ENCODE measurements at regions not wholly inside any gene's neighbourhood (a gene's known extent, or its start where the extent isn't known, plus 50 kb on each side); places are given as distances from the start of the nearest gene placed in this dataset.

DNA sequence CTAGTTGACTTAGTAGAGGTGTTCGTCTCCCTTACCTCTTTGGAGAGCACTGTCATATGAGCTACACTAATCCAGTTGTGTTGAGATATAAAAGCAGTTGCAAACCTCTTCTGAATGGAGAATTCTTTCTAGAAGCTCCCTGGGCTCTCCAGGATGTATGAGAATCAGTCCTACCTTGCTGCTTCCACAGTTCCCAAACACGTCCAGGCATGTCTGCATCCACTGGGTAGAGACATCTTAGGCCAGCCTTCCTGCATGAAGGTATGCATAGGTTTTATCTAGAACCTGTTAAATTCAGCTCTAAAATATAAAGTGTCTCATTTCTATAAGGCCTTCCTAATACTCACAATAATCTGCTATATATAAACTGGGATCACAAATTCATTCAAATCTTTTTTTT lies 297.7 kb downstream of the CDC5L start:
- DNase-seq (ENCODE audit: low read depth in 6 of 9, low spot score in 9 of 9), result no peak
- no peaks in the 10 kb centered on the region for H3K27me3 ChIP-seq (ENCODE audit: control insufficient read depth in 2 of 2, insufficient read depth in 1 of 2, low read length in 1 of 2)
- H3K36me3 ChIP-seq (ENCODE audit: control insufficient read depth in 2 of 2, insufficient read depth in 2 of 2, low read length in 1 of 2), result no peaks in the 10 kb centered on the region
- H3K4me1 ChIP-seq (ENCODE audit: control insufficient read depth in 2 of 2, insufficient read depth in 2 of 2, low read length in 2 of 2), result peaks cover 0 to under 1% of the 10 kb centered on the region in 2 donors
- H3K4me3 ChIP-seq (ENCODE audit: low read length in 2 of 2), result no peak overlapping the region
- WGBS, result 94% methylated on average over 2 of the region's 2 CpGs
- no peak overlapping the region for H3K27ac ChIP-seq (ENCODE audit: low read depth in 1 of 2, low read length in 1 of 2)
- H3K9me3 ChIP-seq (ENCODE audit: control insufficient read depth in 2 of 2, insufficient read depth in 1 of 2, low read length in 1 of 2), result no peaks in the 10 kb centered on the region

DNA sequence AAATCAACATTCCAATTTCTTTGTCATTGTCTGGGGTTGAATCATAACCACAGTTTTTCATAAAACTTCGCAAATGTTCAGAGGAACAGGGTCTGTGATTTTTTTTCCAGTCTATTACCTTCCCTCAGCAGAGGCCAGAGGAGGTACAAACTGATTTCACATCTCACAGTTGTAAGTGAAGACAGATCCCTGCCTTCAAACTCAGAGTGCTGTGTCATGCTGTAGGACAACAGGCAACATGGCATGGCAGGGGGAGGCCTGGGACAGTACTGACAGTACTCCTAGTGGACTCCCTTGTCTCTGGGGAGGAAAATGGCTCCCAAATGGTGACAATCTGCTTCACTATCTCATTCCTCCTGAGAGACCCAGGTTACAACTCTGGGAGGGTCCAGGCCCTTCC lies 308.6 kb downstream of the CDC5L start:
- WGBS, result 96% methylated on average over 1 of the region's 1 CpG
- Histone ChIP-seq H3K27ac (ENCODE audit: low read depth in 1 of 2, low read length in 1 of 2) (no peak overlapping the region), H3K27me3 (ENCODE audit: control insufficient read depth in 2 of 2, insufficient read depth in 1 of 2, low read length in 1 of 2) (no peaks in the 10 kb centered on the region), H3K4me1 (ENCODE audit: control insufficient read depth in 2 of 2, insufficient read depth in 2 of 2, low read length in 2 of 2) (no peaks in the 10 kb centered on the region), H3K4me3 (ENCODE audit: low read length in 2 of 2) (no peak overlapping the region), H3K36me3 (ENCODE audit: control insufficient read depth in 2 of 2, insufficient read depth in 2 of 2, low read length in 1 of 2) (no peaks in the 10 kb centered on the region), H3K9me3 (ENCODE audit: control insufficient read depth in 2 of 2, insufficient read depth in 1 of 2, low read length in 1 of 2) (no peaks in the 10 kb centered on the region)
- no peak for DNase-seq (ENCODE audit: low read depth in 6 of 9, low spot score in 9 of 9)

DNA sequence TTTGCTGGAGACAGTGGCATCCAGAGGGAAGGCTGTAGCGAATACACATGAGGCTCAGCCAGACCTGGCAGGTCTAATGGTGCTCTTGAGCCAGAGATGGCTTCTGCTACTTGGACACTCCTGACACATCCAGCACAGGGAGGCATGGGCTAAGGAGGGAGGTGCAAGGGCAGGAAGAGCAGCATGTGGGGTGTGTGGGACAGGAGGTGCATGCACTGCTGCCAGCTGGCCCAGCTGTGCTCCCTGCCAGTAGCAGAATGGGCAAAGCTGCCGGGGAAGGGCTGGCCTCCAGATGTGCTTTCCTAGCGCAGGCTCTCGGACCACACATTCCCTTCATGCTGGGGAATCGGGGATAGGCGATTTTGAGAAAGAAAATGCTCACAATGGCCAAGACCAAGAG lies 309.2 kb downstream of the CDC5L start:
- H3K27me3 ChIP-seq (ENCODE audit: control insufficient read depth in 2 of 2, insufficient read depth in 1 of 2, low read length in 1 of 2), result no peaks in the 10 kb centered on the region
- no peaks in the 10 kb centered on the region for H3K9me3 ChIP-seq (ENCODE audit: control insufficient read depth in 2 of 2, insufficient read depth in 1 of 2, low read length in 1 of 2)
- no peak overlapping the region for H3K4me3 ChIP-seq (ENCODE audit: low read length in 2 of 2)
- no peaks in the 10 kb centered on the region for H3K36me3 ChIP-seq (ENCODE audit: control insufficient read depth in 2 of 2, insufficient read depth in 2 of 2, low read length in 1 of 2)
- 97% methylated on average over 6 of the region's 6 CpGs for WGBS
- DNase-seq (ENCODE audit: low read depth in 6 of 9, low spot score in 9 of 9), result no peak
- no peak overlapping the region for H3K27ac ChIP-seq (ENCODE audit: low read depth in 1 of 2, low read length in 1 of 2)
- no peaks in the 10 kb centered on the region for H3K4me1 ChIP-seq (ENCODE audit: control insufficient read depth in 2 of 2, insufficient read depth in 2 of 2, low read length in 2 of 2)

DNA sequence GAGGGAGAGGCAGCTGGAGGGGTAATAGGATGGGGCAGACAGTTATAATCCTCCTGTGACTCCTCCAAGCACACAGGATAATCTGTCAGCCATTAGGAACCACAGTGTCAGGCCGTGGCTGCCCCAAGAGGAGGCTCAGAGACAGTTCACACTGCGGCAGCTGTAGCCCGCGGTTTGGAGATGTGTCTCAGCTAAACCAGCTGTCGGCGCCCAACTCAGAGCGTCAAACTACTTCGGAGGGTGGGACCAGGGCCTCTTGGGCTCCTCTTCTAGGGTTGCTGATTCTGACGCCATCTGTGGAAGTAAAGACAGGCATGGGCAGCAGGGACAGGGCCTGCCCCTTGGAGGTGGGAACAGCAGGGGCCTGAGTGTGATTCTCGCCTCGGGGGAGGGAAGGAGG lies 309.8 kb downstream of the CDC5L start:
- Histone ChIP-seq H3K36me3 (ENCODE audit: control insufficient read depth in 2 of 2, insufficient read depth in 2 of 2, low read length in 1 of 2) (no peaks in the 10 kb centered on the region), H3K27me3 (ENCODE audit: control insufficient read depth in 2 of 2, insufficient read depth in 1 of 2, low read length in 1 of 2) (no peaks in the 10 kb centered on the region), H3K4me3 (ENCODE audit: low read length in 2 of 2) (no peak overlapping the region), H3K27ac (ENCODE audit: low read depth in 1 of 2, low read length in 1 of 2) (no peak overlapping the region), H3K9me3 (ENCODE audit: control insufficient read depth in 2 of 2, insufficient read depth in 1 of 2, low read length in 1 of 2) (no peaks in the 10 kb centered on the region), H3K4me1 (ENCODE audit: control insufficient read depth in 2 of 2, insufficient read depth in 2 of 2, low read length in 2 of 2) (no peaks in the 10 kb centered on the region)
- 93% methylated on average over 11 of the region's 11 CpGs for whole genome bisulfite sequencing
- DNase-seq (ENCODE audit: low read depth in 6 of 9, low spot score in 9 of 9), result peak in 1 of 9 donors; percentile 16

DNA sequence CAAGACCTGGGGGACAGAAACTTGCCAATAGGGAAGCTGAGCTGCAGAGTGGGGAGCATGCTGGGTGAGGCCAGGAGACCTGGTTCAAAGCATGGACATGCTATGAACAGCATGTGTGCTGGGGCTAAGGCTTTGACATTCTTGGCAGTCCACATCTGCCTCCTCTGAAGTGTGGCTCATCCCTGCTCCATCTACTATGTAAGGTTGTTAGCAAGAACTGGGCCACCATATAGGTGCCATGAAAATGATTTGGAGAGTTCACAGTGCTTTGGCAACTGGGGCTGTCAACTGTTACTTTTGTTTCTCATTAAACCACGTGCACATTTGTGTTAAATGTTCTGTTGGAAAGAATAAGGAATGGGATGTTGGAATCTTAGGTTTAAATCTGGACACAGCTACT lies 311.1 kb downstream of the CDC5L start:
- no peaks in the 10 kb centered on the region for H3K9me3 ChIP-seq (ENCODE audit: control insufficient read depth in 2 of 2, insufficient read depth in 1 of 2, low read length in 1 of 2)
- DNase-seq (ENCODE audit: low read depth in 6 of 9, low spot score in 9 of 9), result no peak
- WGBS, result 89% methylated on average over 1 of the region's 1 CpG
- no peaks in the 10 kb centered on the region for H3K36me3 ChIP-seq (ENCODE audit: control insufficient read depth in 2 of 2, insufficient read depth in 2 of 2, low read length in 1 of 2)
- no peak overlapping the region for H3K27ac ChIP-seq (ENCODE audit: low read depth in 1 of 2, low read length in 1 of 2)
- H3K27me3 ChIP-seq (ENCODE audit: control insufficient read depth in 2 of 2, insufficient read depth in 1 of 2, low read length in 1 of 2), result no peaks in the 10 kb centered on the region
- H3K4me3 ChIP-seq (ENCODE audit: low read length in 2 of 2), result no peak overlapping the region
- no peaks in the 10 kb centered on the region for H3K4me1 ChIP-seq (ENCODE audit: control insufficient read depth in 2 of 2, insufficient read depth in 2 of 2, low read length in 2 of 2)

DNA sequence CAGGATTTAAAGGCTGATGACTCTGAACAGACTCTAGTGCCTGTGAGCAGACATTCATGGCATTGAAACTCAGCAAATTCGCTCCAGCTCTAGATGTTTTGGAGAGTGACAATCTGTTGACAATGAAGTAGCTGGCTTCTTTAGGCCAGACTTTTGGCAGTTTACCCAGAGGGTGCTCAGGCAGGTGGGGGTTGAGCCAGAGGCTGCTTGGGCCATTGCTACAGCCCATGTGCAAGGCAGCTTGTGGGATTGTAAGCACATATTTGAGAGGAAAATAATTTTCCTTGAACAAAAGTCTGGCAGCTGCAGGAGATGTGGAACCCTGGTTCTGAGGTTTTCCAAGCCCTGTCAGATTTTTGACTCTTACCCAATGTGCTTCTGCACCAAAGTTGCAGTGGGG lies 311.6 kb downstream of the CDC5L start:
- no peaks in the 10 kb centered on the region for H3K27me3 ChIP-seq (ENCODE audit: control insufficient read depth in 2 of 2, insufficient read depth in 1 of 2, low read length in 1 of 2)
- H3K4me1 ChIP-seq (ENCODE audit: control insufficient read depth in 2 of 2, insufficient read depth in 2 of 2, low read length in 2 of 2), result no peaks in the 10 kb centered on the region
- no peaks in the 10 kb centered on the region for H3K36me3 ChIP-seq (ENCODE audit: control insufficient read depth in 2 of 2, insufficient read depth in 2 of 2, low read length in 1 of 2)
- DNase-seq (ENCODE audit: low read depth in 6 of 9, low spot score in 9 of 9), result no peak
- WGBS, result 94% methylated on average over 1 of the region's 1 CpG
- no peak overlapping the region for H3K4me3 ChIP-seq (ENCODE audit: low read length in 2 of 2)
- no peak overlapping the region for H3K27ac ChIP-seq (ENCODE audit: low read depth in 1 of 2, low read length in 1 of 2)
- H3K9me3 ChIP-seq (ENCODE audit: control insufficient read depth in 2 of 2, insufficient read depth in 1 of 2, low read length in 1 of 2), result no peaks in the 10 kb centered on the region

DNA sequence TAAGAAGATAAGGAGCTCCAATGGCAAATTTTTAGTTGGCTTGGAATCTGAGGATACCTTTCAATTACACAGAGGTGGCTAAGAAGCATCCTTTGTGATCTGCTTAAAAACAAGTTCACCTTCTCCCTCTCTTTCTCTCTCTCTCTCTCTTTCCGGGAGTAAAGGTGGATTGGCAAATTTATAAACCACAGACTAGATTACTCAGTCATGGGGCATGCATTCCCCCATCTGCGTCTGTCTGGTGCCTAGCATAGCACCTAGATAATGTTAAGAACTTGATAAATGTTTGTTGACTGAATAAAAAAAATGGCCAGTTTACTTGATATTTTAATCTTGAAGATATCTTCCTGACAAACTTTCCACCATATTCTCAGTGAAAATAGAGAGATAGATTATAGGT lies 312.3 kb downstream of the CDC5L start:
- Histone ChIP-seq H3K9me3 (ENCODE audit: control insufficient read depth in 2 of 2, insufficient read depth in 1 of 2, low read length in 1 of 2) (no peaks in the 10 kb centered on the region), H3K4me1 (ENCODE audit: control insufficient read depth in 2 of 2, insufficient read depth in 2 of 2, low read length in 2 of 2) (no peaks in the 10 kb centered on the region), H3K27me3 (ENCODE audit: control insufficient read depth in 2 of 2, insufficient read depth in 1 of 2, low read length in 1 of 2) (no peaks in the 10 kb centered on the region), H3K4me3 (ENCODE audit: low read length in 2 of 2) (no peak overlapping the region), H3K27ac (ENCODE audit: low read depth in 1 of 2, low read length in 1 of 2) (no peak overlapping the region), H3K36me3 (ENCODE audit: control insufficient read depth in 2 of 2, insufficient read depth in 2 of 2, low read length in 1 of 2) (no peaks in the 10 kb centered on the region)
- WGBS, result 80% methylated on average over 2 of the region's 2 CpGs
- no peak for DNase-seq (ENCODE audit: low read depth in 6 of 9, low spot score in 9 of 9)

DNA sequence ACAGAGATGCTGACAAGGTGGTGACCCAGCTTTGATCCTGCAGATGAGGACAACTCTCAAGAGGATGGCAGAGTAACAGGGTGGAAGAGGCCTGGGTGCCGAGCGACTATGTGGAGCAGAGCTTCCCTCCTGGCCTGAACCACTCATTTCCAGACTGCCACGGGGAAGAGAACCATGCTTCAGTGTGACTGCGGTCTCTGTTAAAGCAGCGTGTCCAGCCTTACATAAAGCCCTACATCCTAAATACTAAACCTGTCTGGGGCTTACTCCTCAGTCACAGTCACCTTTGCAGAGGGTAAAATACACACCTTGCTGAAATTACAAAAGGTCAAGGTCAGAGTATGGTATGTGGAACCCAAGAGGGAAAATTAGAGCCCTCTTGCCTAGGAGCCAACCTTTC lies 312.9 kb downstream of the CDC5L start:
- DNase-seq (ENCODE audit: low read depth in 6 of 9, low spot score in 9 of 9), result no peak
- H3K4me1 ChIP-seq (ENCODE audit: control insufficient read depth in 2 of 2, insufficient read depth in 2 of 2, low read length in 2 of 2), result no peaks in the 10 kb centered on the region
- H3K27ac ChIP-seq (ENCODE audit: low read depth in 1 of 2, low read length in 1 of 2), result no peak overlapping the region
- no peaks in the 10 kb centered on the region for H3K36me3 ChIP-seq (ENCODE audit: control insufficient read depth in 2 of 2, insufficient read depth in 2 of 2, low read length in 1 of 2)
- 98% methylated on average over 5 of the region's 5 CpGs for WGBS
- no peaks in the 10 kb centered on the region for H3K9me3 ChIP-seq (ENCODE audit: control insufficient read depth in 2 of 2, insufficient read depth in 1 of 2, low read length in 1 of 2)
- H3K27me3 ChIP-seq (ENCODE audit: control insufficient read depth in 2 of 2, insufficient read depth in 1 of 2, low read length in 1 of 2), result no peaks in the 10 kb centered on the region
- no peak overlapping the region for H3K4me3 ChIP-seq (ENCODE audit: low read length in 2 of 2)

DNA sequence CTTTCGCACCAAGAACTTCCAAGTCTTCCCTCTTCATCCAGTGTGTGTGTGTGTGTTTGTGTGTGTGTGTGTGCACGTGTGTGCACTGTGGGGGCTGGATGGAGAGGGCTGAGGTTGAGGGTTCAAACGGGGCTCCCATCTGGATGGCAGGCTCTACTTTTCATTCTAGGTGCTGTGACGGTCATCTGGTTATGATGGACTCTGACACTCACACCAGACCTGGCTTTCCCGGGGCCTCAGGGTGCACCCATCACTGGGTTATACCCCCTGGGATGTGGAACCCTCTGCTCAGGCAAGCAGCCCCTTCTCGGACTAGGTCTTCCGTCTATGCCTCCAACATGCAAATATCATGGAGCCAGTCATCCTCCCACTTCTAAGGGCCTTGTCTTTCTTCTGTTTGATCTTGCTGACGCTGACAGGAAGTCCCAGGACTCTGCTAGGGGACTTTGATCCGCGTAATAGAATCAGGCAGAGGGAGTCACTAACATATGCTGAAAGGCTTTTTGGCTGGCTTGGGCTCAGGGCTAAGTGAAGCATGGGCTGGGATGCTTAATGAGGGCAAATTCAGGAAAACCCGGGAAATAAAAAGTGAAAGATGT lies 313.6 kb downstream of the CDC5L start:
- H3K4me3 ChIP-seq (ENCODE audit: low read length in 2 of 2), result no peak overlapping the region
- H3K27me3 ChIP-seq (ENCODE audit: control insufficient read depth in 2 of 2, insufficient read depth in 1 of 2, low read length in 1 of 2), result no peaks in the 10 kb centered on the region
- WGBS, result 82% methylated on average over 11 of the region's 11 CpGs
- H3K27ac ChIP-seq (ENCODE audit: low read depth in 1 of 2, low read length in 1 of 2), result no peak overlapping the region
- no peaks in the 10 kb centered on the region for H3K9me3 ChIP-seq (ENCODE audit: control insufficient read depth in 2 of 2, insufficient read depth in 1 of 2, low read length in 1 of 2)
- peak in 2 of 9 donors; percentile 10 to 31 for DNase-seq (ENCODE audit: low read depth in 6 of 9, low spot score in 9 of 9)
- H3K4me1 ChIP-seq (ENCODE audit: control insufficient read depth in 2 of 2, insufficient read depth in 2 of 2, low read length in 2 of 2), result no peaks in the 10 kb centered on the region
- H3K36me3 ChIP-seq (ENCODE audit: control insufficient read depth in 2 of 2, insufficient read depth in 2 of 2, low read length in 1 of 2), result no peaks in the 10 kb centered on the region

DNA sequence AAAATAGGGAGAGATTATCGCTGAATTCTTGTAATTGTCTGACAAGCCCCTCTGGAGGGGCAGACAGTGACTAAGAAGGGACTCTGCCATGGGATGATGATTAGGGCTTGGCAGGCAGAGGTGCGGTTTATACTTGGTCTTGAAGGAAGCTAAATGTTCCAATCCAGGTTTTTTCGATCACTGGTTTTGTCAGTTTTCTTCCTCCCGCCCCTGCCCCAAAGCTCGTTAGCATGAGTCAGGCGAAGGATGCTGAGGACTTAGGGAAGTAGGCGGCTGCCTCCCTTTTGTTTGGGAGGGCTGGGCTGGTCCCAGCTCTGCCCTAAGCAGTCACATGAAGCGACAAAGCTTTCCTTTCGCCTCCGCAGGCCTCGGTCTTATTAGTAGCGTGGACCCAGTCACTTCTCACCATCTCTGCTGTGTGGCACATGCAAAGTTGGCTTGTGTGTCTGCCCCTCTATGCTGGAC lies 314.2 kb downstream of the CDC5L start:
- DNase-seq (ENCODE audit: low read depth in 6 of 9, low spot score in 9 of 9), result no peak
- Histone ChIP-seq H3K36me3 (ENCODE audit: control insufficient read depth in 2 of 2, insufficient read depth in 2 of 2, low read length in 1 of 2) (no peaks in the 10 kb centered on the region), H3K4me1 (ENCODE audit: control insufficient read depth in 2 of 2, insufficient read depth in 2 of 2, low read length in 2 of 2) (no peaks in the 10 kb centered on the region), H3K27ac (ENCODE audit: low read depth in 1 of 2, low read length in 1 of 2) (no peak overlapping the region), H3K27me3 (ENCODE audit: control insufficient read depth in 2 of 2, insufficient read depth in 1 of 2, low read length in 1 of 2) (no peaks in the 10 kb centered on the region), H3K9me3 (ENCODE audit: control insufficient read depth in 2 of 2, insufficient read depth in 1 of 2, low read length in 1 of 2) (no peaks in the 10 kb centered on the region), H3K4me3 (ENCODE audit: low read length in 2 of 2) (no peak overlapping the region)
- WGBS, result 92% methylated on average over 12 of the region's 12 CpGs
